ENCODE measurements at regions not wholly inside any gene's neighbourhood (a gene's known extent, or its start where the extent isn't known, plus 50 kb on each side); places are given as distances from the start of the nearest gene placed in this dataset.

DNA sequence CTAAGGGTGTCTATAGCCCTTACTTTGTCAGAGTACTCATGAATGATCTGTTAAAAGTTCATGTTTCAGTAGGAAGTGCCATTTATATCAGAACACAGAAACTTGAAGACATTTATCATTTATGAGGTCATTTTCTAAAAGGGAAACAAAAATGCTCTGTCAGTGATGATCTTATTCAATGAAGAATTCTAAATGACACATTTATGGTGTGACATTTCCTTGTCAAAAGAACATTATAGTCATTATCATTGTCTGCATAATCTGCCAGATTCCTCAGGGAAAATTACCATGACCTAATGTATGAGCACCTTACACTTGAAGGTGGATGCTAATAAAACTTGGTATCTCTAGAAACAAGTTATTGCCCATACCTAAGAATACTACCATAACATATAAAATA is 853.8 kb upstream of the SLITRK6 start:
- TF ChIP-seq POLR2AphosphoS5 (IDR thresholded peaks at IDR 0.05), result no peak
- no peak for TF ChIP-seq POLR2A (IDR thresholded peaks at IDR 0.05)
- TF ChIP-seq, protein P1, sequence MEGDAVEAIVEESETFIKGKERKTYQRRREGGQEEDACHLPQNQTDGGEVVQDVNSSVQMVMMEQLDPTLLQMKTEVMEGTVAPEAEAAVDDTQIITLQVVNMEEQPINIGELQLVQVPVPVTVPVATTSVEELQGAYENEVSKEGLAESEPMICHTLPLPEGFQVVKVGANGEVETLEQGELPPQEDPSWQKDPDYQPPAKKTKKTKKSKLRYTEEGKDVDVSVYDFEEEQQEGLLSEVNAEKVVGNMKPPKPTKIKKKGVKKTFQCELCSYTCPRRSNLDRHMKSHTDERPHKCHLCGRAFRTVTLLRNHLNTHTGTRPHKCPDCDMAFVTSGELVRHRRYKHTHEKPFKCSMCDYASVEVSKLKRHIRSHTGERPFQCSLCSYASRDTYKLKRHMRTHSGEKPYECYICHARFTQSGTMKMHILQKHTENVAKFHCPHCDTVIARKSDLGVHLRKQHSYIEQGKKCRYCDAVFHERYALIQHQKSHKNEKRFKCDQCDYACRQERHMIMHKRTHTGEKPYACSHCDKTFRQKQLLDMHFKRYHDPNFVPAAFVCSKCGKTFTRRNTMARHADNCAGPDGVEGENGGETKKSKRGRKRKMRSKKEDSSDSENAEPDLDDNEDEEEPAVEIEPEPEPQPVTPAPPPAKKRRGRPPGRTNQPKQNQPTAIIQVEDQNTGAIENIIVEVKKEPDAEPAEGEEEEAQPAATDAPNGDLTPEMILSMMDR (IDR thresholded peaks at IDR 0.05), result no peak
- no peak for TF ChIP-seq EP300 (IDR thresholded peaks at IDR 0.05; ENCODE audit: low read depth)

Measured in transverse colon (tissue), 4 donors.